GM23248 (cell line): ENCODE measurements at regions not wholly inside any gene's neighbourhood (a gene's known extent, or its start where the extent isn't known, plus 50 kb on each side); places are given as distances from the start of the nearest gene placed in this dataset.

Source experiments
- EZH2 ChIP-seq: fragments of 200-600 bp; sonication (generic); IDR thresholded peaks from 2 replicates; pipeline ENCODE4 v1.6.1; 2018; ENCODE audit warnings: antibody characterized with exemption, mild to moderate bottlenecking; ENCODE audit not compliant: insufficient read depth, poor library complexity, severe bottlenecking
- EZH2phosphoT487 ChIP-seq: fragments of 200-600 bp; sonication (generic); IDR thresholded peaks from 2 replicates; pipeline ENCODE4 v1.6.1; 2018; ENCODE audit warnings: antibody characterized with exemption, moderate library complexity, mild to moderate bottlenecking, low read depth; ENCODE audit not compliant: insufficient read depth

DNA sequence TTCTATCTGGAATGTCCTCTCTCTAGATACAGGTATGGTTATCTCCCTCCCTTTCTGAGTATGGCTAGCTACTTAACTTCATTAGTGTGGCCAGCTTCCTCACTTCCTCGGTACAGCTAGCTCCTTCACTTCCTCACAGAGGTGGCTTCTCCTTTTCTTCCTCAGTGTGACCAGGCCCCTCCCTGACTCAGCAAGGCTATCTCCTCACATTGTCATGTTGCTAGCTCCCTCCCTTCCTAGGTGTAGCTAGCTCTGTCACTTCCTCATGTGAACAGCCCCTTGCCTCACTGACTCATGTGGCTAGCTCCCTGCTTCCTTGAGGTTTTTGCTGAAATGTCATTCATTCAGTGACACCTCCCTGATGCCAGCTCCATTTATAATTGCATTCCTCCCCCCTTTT, 67.3 kb upstream of the DDIT4L start:
- no peak for TF ChIP-seq EZH2
- no peak for TF ChIP-seq EZH2phosphoT487
